NT2/D1 (cell line): ENCODE measurements at regions not wholly inside any gene's neighbourhood (a gene's known extent, or its start where the extent isn't known, plus 50 kb on each side); places are given as distances from the start of the nearest gene placed in this dataset.
"Not testable (repeated sequence)": the region's sequence is repeated elsewhere in the genome, so short reads cannot be mapped to it uniquely, and the experiment has no call there.

ENCODE experiments used
- DNase-seq: peaks from one replicate; pipeline ENCODE4 v3.0.0-alpha.2; 2011; ENCODE audit warnings: low read depth, low spot score
- H3K27me3 ChIP-seq: 2 replicates; pipeline ENCODE4 v1.6.0; 2011; ENCODE audit warnings: mild to moderate bottlenecking; ENCODE audit not compliant: insufficient read length, insufficient read depth
- H3K36me3 ChIP-seq: 2 replicates; pipeline ENCODE4 v1.6.1; 2011; ENCODE audit warnings: mild to moderate bottlenecking, low read length, mixed read lengths; ENCODE audit not compliant: insufficient read depth, insufficient read length
- H3K4me1 ChIP-seq: 2 replicates; pipeline ENCODE4 v1.5.1; 2011; ENCODE audit not compliant: insufficient read depth, insufficient read length
- H3K4me3 ChIP-seq: 2 replicates; pipeline ENCODE4 v1.5.1; 2011; ENCODE audit warnings: low read depth; ENCODE audit not compliant: insufficient read length
- H3K9ac ChIP-seq: 2 replicates; pipeline ENCODE4 v1.6.0; 2011; ENCODE audit warnings: low read depth; ENCODE audit not compliant: insufficient read length
- H3K9me3 ChIP-seq: 2 replicates; pipeline ENCODE4 v1.5.1; 2011; ENCODE audit warnings: mild to moderate bottlenecking, low read length; ENCODE audit not compliant: insufficient read depth
- SUZ12 ChIP-seq: IDR thresholded peaks from 2 replicates; pipeline ENCODE4 v1.6.1; 2011; ENCODE audit not compliant: insufficient read length, insufficient read depth; ENCODE audit errors: extremely low read depth
- YY1 ChIP-seq: IDR thresholded peaks from 2 replicates; pipeline ENCODE4 v1.6.1; 2011; ENCODE audit not compliant: insufficient read length, insufficient read depth
- ZNF274 ChIP-seq: IDR thresholded peaks from 2 replicates; pipeline ENCODE4 v1.6.1; 2011; ENCODE audit warnings: mild to moderate bottlenecking, low read depth, low read length

- DNase-seq = no peak
- Histone ChIP-seq H3K36me3 (no peaks in the 10 kb centered on the region), H3K4me1 (no peaks in the 10 kb centered on the region), H3K27me3 (no peaks in the 10 kb centered on the region), H3K9ac (no peak overlapping the region), H3K4me3 (no peak overlapping the region), H3K9me3 (no peaks in the 10 kb centered on the region)
- no peak for TF ChIP-seq ZNF274
- TF ChIP-seq SUZ12 = no peak
- TF ChIP-seq YY1 = no peak
Observed at GRCh38 chr6:112437058-112437457, 89.9 kb downstream of the RFPL4B start.

- no peaks in the 10 kb centered on the region for H3K9me3 ChIP-seq
- H3K4me3 ChIP-seq = no peak overlapping the region
- no peak for DNase-seq
- no peak overlapping the region for H3K9ac ChIP-seq
- H3K36me3 ChIP-seq = no peaks in the 10 kb centered on the region
- no peaks in the 10 kb centered on the region for H3K4me1 ChIP-seq
- H3K27me3 ChIP-seq = no peaks in the 10 kb centered on the region
- TF ChIP-seq SUZ12 = no peak
Observed at GRCh38 chr6:112439010-112439409, 91.9 kb downstream of the RFPL4B start.

GRCh38 chr6:112439432-112439831, 92.3 kb downstream of the RFPL4B start:
- H3K9me3 ChIP-seq = no peaks in the 10 kb centered on the region
- no peaks in the 10 kb centered on the region for H3K36me3 ChIP-seq
- TF ChIP-seq SUZ12 (no peak), ZNF274 (no peak), YY1 (no peak)
- no peak overlapping the region for H3K9ac ChIP-seq
- H3K4me1 ChIP-seq = no peaks in the 10 kb centered on the region
- no peaks in the 10 kb centered on the region for H3K27me3 ChIP-seq
- no peak for DNase-seq
- H3K4me3 ChIP-seq = no peak overlapping the region

- no peaks in the 10 kb centered on the region for H3K9me3 ChIP-seq
- no peaks in the 10 kb centered on the region for H3K4me1 ChIP-seq
- H3K36me3 ChIP-seq = no peaks in the 10 kb centered on the region
- TF ChIP-seq SUZ12 = no peak
- TF ChIP-seq ZNF274 = no peak
- TF ChIP-seq YY1 = no peak
- no peaks in the 10 kb centered on the region for H3K27me3 ChIP-seq
- DNase-seq = no peak
- H3K4me3 ChIP-seq = no peak overlapping the region
- H3K9ac ChIP-seq = no peak overlapping the region
Observed at GRCh38 chr6:112441607-112442006, 94.5 kb downstream of the RFPL4B start.

- H3K9ac ChIP-seq = no peak overlapping the region
- no peaks in the 10 kb centered on the region for H3K9me3 ChIP-seq
- H3K4me1 ChIP-seq = no peaks in the 10 kb centered on the region
- DNase-seq = no peak
- no peaks in the 10 kb centered on the region for H3K36me3 ChIP-seq
- TF ChIP-seq SUZ12 = no peak
- TF ChIP-seq ZNF274 = no peak
- no peak for TF ChIP-seq YY1
- no peaks in the 10 kb centered on the region for H3K27me3 ChIP-seq
- H3K4me3 ChIP-seq = no peak overlapping the region
Observed at GRCh38 chr6:112443179-112444065, 96.3 kb downstream of the RFPL4B start.

GRCh38 chr6:112448786-112449185, 101.7 kb downstream of the RFPL4B start:
- not testable (repeated sequence) for DNase-seq, H3K36me3 ChIP-seq, H3K4me3 ChIP-seq, H3K4me1 ChIP-seq, H3K27me3 ChIP-seq, H3K9ac ChIP-seq, H3K9me3 ChIP-seq

GRCh38 chr6:112450663-112451062, 103.5 kb downstream of the RFPL4B start:
- no peak for DNase-seq
- Histone ChIP-seq H3K4me1 (no peaks in the 10 kb centered on the region), H3K36me3 (no peaks in the 10 kb centered on the region), H3K9ac (no peak overlapping the region), H3K4me3 (no peak overlapping the region), H3K9me3 (no peaks in the 10 kb centered on the region), H3K27me3 (no peaks in the 10 kb centered on the region)
- no peak for TF ChIP-seq ZNF274
- no peak for TF ChIP-seq YY1
- no peak for TF ChIP-seq SUZ12

GRCh38 chr6:112457886-112458285, 110.8 kb downstream of the RFPL4B start:
- TF ChIP-seq SUZ12 = no peak
- TF ChIP-seq ZNF274 = no peak

More at GRCh38 chr6:112457886-112458285, 110.8 kb downstream of the RFPL4B start:
- Histone ChIP-seq H3K27me3 (no peaks in the 10 kb centered on the region), H3K36me3 (no peaks in the 10 kb centered on the region), H3K9me3 (no peaks in the 10 kb centered on the region), H3K9ac (no peak overlapping the region), H3K4me1 (no peaks in the 10 kb centered on the region), H3K4me3 (no peak overlapping the region)
- DNase-seq = no peak
